Mesodermal cell (in vitro differentiated cells): ENCODE measurements at regions not wholly inside any gene's neighbourhood (a gene's known extent, or its start where the extent isn't known, plus 50 kb on each side); places are given as distances from the start of the nearest gene placed in this dataset.

Experiments used
- H3K27ac ChIP-seq: 2 replicates; pipeline ENCODE4 v1.7.0; 2013; ENCODE audit warnings: mild to moderate bottlenecking, low read depth, low read length, moderate library complexity; ENCODE audit not compliant: severe bottlenecking
- H3K36me3 ChIP-seq: 2 replicates; pipeline ENCODE4 v1.7.1; 2013; ENCODE audit warnings: mild to moderate bottlenecking, low read length, moderate library complexity; ENCODE audit not compliant: control insufficient read depth, insufficient read depth
- H3K4me1 ChIP-seq: one replicate; pipeline ENCODE4 v1.7.1; 2013; ENCODE audit warnings: mild to moderate bottlenecking, low read length; ENCODE audit not compliant: insufficient read depth, control insufficient read depth, poor library complexity, severe bottlenecking
- H3K4me3 ChIP-seq: 2 replicates; pipeline ENCODE4 v1.7.0; 2013; ENCODE audit warnings: low read length, control low read depth, mild to moderate bottlenecking; ENCODE audit not compliant: insufficient read depth, poor library complexity, severe bottlenecking; ENCODE audit errors: extremely low read depth
- H3K9me3 ChIP-seq: 2 replicates; pipeline ENCODE4 v1.7.1; 2013; ENCODE audit warnings: mild to moderate bottlenecking, low read length, moderate library complexity; ENCODE audit not compliant: control insufficient read depth
- WGBS, 2 experiments: methylation state at CpG; one replicate each; pipeline ENCODE4 v1.1.5; 2013; ENCODE audit warnings: missing lambda C conversion rate in 2 of 2; ENCODE audit not compliant: insufficient coverage in 2 of 2; 5-methylcytosine and 5-hydroxymethylcytosine counted together

DNA sequence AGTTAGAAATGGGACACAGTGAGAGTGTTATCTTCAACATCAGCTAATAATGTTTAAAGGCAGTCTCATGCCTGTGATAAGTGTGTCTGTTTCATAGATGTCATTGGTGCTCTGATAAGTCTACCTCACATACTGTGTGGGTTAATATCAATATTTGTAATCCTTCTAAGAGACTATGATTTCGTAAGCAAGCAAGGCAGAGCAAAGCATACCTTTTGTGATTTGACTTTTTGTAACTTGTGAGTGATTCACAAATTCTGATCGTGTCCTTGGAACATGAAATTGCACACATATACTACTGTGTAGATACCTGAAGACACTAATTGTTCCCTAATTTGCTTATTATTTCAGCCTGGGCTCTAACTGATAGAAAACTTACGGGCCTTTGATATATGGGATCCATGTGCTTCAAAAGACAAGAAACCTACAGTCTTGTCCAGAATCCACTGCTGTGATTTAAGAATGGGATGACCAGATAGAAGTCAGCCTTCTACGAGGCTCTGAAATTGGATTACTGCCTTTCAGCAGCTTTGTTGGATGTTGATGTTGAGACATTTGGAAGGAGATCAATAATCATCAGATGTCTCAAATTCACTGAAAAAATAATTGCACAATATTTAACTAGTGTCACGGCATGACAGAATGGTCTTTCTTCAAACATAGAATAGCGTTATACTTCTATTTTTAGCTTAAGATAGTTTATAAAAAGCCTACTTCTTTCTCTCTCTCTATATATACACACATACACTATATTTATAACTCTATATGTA is 63.2 kb upstream of the KLF6 start:
- no peaks in the 10 kb centered on the region for H3K9me3 ChIP-seq
- no peak overlapping the region for H3K4me3 ChIP-seq
- 93 to 100% methylated on average over 3 of the region's 6 CpGs for WGBS, 2 experiments
- H3K36me3 ChIP-seq, result no peaks in the 10 kb centered on the region
- no peak overlapping the region for H3K27ac ChIP-seq
- H3K4me1 ChIP-seq, result peaks cover 20% of the 10 kb centered on the region

DNA sequence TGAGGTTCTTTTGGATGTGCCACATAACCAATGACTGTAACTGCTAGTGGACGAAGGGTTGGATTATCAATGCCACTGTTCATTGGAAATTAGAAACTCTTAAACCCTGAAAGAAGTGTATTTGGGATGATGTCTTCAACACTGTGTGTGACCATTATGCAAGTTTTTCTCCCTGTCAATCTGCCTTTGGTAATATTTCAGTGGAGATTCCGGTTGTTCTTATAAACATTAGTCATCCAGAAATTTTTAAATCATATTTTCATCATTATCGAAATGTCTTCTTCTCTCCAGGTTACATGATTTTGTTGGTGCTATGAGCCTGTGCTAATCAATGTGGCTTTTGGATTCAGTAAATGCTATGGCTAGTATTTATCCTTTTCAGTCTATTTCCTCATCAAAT is 61.7 kb upstream of the KLF6 start:
- H3K9me3 ChIP-seq, result no peaks in the 10 kb centered on the region
- H3K36me3 ChIP-seq, result no peaks in the 10 kb centered on the region
- no peak overlapping the region for H3K4me3 ChIP-seq
- peaks cover 12% of the 10 kb centered on the region for H3K4me1 ChIP-seq
- no peak overlapping the region for H3K27ac ChIP-seq
- WGBS, 2 experiments, result 80 to 100% methylated on average over 1 of the region's 3 CpGs

DNA sequence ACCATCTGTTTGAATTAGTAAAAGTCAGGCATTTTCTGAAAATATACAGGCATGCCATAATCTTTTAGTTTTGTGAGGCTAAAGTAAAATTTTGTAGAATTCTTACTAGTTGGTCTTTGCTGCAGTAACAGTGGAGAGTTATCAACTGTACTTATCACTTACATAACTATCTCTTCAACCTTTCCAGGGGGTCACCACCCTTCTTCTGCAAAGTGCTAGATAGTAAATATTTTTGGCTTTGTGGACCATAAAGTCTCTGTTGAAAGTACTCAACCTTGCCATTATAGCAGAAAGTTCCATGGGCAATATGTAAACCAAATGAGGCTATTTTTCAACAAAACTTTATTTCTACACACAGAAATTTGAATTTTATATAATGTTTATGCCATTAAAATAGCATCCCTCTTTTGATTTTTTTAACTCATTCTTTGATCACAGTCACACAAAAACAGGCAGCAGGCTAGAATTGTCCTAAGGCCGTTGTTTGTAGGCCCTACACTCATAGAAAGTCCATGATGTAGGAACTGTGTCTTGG is 59.5 kb upstream of the KLF6 start:
- H3K36me3 ChIP-seq, result no peaks in the 10 kb centered on the region
- no peaks in the 10 kb centered on the region for H3K9me3 ChIP-seq
- WGBS, 2 experiments, result no CpG with 5 or more reads among the region's 1 CpG
- no peaks in the 10 kb centered on the region for H3K4me1 ChIP-seq
- H3K4me3 ChIP-seq, result no peak overlapping the region
- H3K27ac ChIP-seq, result no peak overlapping the region

DNA sequence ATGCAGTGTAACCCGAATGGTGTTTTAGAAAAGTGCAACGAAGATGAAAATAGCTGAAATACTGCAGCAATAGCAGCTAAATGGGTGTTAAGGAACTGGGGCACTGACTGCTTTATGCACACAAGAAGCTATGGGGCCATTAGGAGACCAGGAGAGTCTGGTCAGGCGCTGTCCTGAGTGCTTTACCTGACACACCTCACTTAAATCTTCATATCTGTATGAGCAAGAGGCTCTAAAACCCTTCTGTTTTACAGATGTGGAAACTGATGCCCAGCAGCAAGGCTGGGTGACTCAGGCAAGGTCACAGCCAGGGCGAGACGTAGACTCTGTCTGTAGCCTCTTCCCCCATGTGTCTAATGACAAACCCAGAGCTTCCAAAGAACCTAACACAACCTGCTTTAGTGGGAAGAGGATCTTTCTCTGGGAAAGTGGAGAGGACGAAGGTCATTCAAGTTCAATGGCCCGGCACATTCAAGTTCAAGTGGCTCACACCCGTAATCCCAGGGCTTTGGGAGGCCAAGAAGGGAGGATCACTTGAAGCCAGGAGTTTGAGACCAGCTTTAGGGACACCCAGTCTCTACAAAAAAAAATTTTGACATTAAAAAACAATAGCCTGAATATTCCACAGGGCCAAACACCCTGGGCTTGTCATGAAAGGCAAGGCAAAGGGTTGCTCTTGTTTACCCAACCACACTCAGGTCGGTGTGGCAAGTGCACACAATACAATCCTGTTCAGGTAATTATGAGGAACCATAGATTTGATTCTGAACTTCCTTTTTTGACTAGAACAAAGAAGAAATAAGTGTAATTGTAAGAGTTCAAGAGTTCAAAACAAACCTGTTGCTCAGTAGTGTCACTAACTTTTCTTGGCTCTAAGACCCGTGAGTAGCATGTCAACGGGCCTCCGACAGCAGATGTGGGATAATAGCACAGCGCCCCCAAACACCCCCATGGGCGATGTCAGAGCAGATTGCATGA is 53.7 kb upstream of the KLF6 start:
- Histone ChIP-seq H3K36me3 (no peaks in the 10 kb centered on the region), H3K27ac (no peak overlapping the region), H3K9me3 (no peaks in the 10 kb centered on the region), H3K4me1 (peaks cover 15% of the 10 kb centered on the region), H3K4me3 (no peak overlapping the region)
- WGBS, 2 experiments, result 95 to 96% methylated on average over 8 to 11 of the region's 14 CpGs

DNA sequence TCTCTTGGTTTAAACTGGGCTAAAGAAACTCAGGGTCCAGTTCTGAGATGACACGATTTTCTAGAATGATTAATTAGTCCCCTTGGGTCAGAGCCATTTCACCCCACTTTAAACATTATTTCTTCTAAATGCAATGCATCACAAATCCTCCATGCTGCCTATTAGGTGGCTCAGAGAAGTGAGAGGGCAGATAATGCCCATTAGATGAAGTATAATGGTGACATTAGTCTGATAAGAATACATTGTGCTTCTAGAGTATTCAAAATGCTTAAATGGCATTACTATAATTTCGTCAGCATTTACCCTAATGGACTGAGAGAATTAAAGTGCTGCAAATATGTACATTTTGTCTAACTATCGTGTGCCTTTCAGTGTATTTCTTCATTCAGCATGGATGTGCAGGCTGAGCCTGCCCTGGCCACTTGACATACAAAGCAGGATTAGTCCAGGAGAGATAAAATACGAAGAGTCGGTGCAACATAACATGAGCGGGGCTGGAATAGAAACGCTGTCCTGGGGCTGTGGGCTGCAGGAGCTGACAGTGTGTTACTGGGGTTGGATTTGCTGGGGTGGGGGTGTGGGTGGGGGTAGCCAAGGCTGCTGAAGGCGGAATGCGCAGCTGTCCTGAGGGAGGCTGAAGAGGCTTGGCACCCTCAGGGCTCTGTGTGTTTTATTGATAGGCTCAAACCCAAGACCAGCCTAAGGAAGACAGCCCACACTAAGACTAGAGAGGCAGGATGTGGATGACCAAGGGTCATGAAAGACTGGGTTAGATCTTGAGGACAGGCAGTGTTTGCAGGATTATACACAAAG is 52.8 kb upstream of the KLF6 start:
- Histone ChIP-seq H3K27ac (no peak overlapping the region), H3K9me3 (no peaks in the 10 kb centered on the region), H3K4me1 (peaks cover 15% of the 10 kb centered on the region), H3K36me3 (no peaks in the 10 kb centered on the region), H3K4me3 (no peak overlapping the region)
- 95 to 97% methylated on average over 5 to 6 of the region's 9 CpGs for WGBS, 2 experiments

DNA sequence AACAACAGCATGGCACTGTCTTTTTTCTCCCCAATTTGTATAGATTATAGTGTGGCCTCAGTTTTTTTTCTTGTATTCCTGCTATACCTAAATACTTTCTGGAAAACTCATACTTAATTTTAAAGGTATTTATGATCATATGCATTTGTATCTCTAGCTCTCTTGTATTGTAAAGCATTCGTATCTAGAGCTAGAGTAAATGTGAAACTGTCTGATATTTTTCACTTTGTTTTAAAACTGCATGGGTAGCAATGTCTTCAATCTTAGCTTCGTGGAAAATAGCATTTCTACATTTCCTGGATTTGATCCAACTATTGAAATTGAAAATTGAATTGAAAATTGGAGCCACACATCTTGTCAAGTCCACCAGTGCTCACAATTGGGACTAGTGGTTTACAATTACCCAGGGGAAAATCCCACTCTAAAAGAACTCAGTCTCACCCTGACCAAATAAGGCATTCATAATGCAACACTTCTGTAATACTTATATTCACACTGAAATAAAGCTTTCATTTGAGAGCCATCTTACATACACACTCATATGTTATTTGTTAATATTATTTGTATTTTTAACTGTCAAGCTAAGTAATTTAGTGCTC is 51.3 kb upstream of the KLF6 start:
- WGBS, 2 experiments, result 100% methylated on average over 1 of the region's 2 CpGs; no CpG with 5 or more reads in 1 of the 2 experiments
- no peaks in the 10 kb centered on the region for H3K9me3 ChIP-seq
- peaks cover 23% of the 10 kb centered on the region for H3K4me1 ChIP-seq
- H3K27ac ChIP-seq, result peak overlapping the region; percentile 43
- H3K36me3 ChIP-seq, result no peaks in the 10 kb centered on the region
- no peak overlapping the region for H3K4me3 ChIP-seq

DNA sequence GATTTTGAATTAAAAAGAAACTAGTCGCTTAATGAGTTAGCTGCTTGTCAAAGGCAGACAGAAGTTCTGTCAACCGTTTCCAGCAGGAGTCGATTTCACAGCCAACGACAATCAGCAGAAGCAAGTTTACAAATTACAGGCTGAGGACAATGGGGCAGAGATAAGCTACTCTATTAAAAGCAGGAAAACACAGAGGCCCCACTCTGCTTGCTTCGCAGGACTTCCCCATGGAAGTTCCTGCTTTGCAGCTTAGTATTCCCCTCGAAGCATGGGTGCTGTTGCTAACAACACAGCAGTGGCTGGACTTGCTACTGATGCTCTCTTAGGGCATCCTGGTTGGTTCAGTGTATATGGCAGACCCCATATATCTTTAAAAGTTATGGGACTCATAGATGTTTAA is 50.8 kb upstream of the KLF6 start:
- 39 to 49% methylated on average over 4 to 5 of the region's 6 CpGs for WGBS, 2 experiments
- no peak overlapping the region for H3K4me3 ChIP-seq

DNA sequence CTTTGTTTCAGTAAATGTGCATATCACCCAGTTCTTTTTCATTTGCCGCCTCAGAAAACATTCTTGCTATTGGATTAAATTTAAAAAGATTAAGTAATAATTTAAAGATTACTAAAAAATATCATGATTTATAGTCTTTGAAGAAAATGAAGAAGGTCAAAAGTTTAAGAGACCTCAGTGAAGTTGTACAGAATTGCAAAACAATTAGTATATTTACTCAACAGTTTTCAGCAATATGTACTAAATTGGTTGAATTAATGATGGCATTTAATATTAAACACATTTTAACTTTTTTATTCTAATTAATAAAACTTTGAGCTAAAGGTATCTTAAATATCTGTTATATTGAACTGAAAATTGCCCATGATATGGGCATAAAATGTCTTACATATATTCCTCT is 49.9 kb upstream of the KLF6 start:
- Histone ChIP-seq H3K4me3 (no peak overlapping the region), H3K4me1 (peaks cover 35% of the 10 kb centered on the region), H3K27ac (no peak overlapping the region), H3K36me3 (no peaks in the 10 kb centered on the region), H3K9me3 (no peaks in the 10 kb centered on the region)
- no CpG with 5 or more reads among the region's 1 CpG for WGBS, 2 experiments

More for the DNA sequence above, 50.8 kb upstream of the KLF6 start:
- peaks cover 28% of the 10 kb centered on the region for H3K4me1 ChIP-seq
- no peaks in the 10 kb centered on the region for H3K36me3 ChIP-seq
- peak overlapping the region; percentile 43 for H3K27ac ChIP-seq
- no peaks in the 10 kb centered on the region for H3K9me3 ChIP-seq
